ENCODE measurements at regions not wholly inside any gene's neighbourhood (a gene's known extent, or its start where the extent isn't known, plus 50 kb on each side); places are given as distances from the start of the nearest gene placed in this dataset.

GRCh38 chr9:1495282-1496030 is 445.3 kb downstream of the DMRT2 start:
- no peak overlapping the region for H2AFZ ChIP-seq (ENCODE audit: low read depth, low read length)

GRCh38 chr9:1505489-1505888 is 455.3 kb downstream of the DMRT2 start:
- Histone ChIP-seq H3K9me3 (ENCODE audit: low read length) (no peaks in the 10 kb centered on the region), H3K4me2 (ENCODE audit: low read length) (no peak overlapping the region)
- no peak for TF ChIP-seq REST (IDR thresholded peaks at IDR 0.05; ENCODE audit: borderline replicate concordance)
- TF ChIP-seq MXI1 (conservative IDR thresholded peaks at IDR 0.05; ENCODE audit: poor library complexity, severe bottlenecking) = no peak
- TF ChIP-seq EZH2 (IDR thresholded peaks at IDR 0.05; ENCODE audit: borderline replicate concordance, insufficient read depth, low read length, poor library complexity, severe bottlenecking) = no peak
- no peak for TF ChIP-seq TAF1 (IDR thresholded peaks at IDR 0.05; ENCODE audit: low read depth)
- TF ChIP-seq EP300 (conservative IDR thresholded peaks at IDR 0.05; ENCODE audit: poor library complexity, severe bottlenecking) = no peak
- TF ChIP-seq SMC3 (conservative IDR thresholded peaks at IDR 0.05; ENCODE audit: poor library complexity) = no peak

More at GRCh38 chr9:1495282-1496030, 445.3 kb downstream of the DMRT2 start:
- Histone ChIP-seq H3F3A (ENCODE audit: insufficient read depth, low read length, poor library complexity, severe bottlenecking) (no peaks in the 10 kb centered on the region), H3K79me2 (replicated peaks; ENCODE audit: insufficient read depth, low read length) (no peaks in the 10 kb centered on the region), H3K4me2 (ENCODE audit: low read length) (no peak overlapping the region), H3K4me3 (ENCODE audit: low read length) (no peak overlapping the region), H4K20me1 (ENCODE audit: insufficient read depth) (no peaks in the 10 kb centered on the region), H3K9me3 (ENCODE audit: low read length) (no peaks in the 10 kb centered on the region), H3K9ac (ENCODE audit: low read length) (no peak overlapping the region), H3K27me3 (ENCODE audit: insufficient read depth, low read depth, low read length) (no peaks in the 10 kb centered on the region), H3K36me3 (ENCODE audit: insufficient read depth, low read length) (no peaks in the 10 kb centered on the region), H3K27ac (ENCODE audit: low read length) (no peak overlapping the region), H3K9me2 (ENCODE audit: insufficient read depth, low read length) (no peaks in the 10 kb centered on the region)
- no peak for TF ChIP-seq EP300 (conservative IDR thresholded peaks at IDR 0.05; ENCODE audit: poor library complexity, severe bottlenecking)
- TF ChIP-seq TAF1 (IDR thresholded peaks at IDR 0.05; ENCODE audit: low read depth) = no peak
- no peak for TF ChIP-seq CTCF (IDR thresholded peaks at IDR 0.05; ENCODE audit: poor library complexity, severe bottlenecking)
- TF ChIP-seq SMC3 (conservative IDR thresholded peaks at IDR 0.05; ENCODE audit: poor library complexity) = no peak
- TF ChIP-seq POLR2AphosphoS5 (IDR thresholded peaks at IDR 0.05) = no peak
- TF ChIP-seq MXI1 (conservative IDR thresholded peaks at IDR 0.05; ENCODE audit: poor library complexity, severe bottlenecking) = no peak
- no peak for TF ChIP-seq RAD21 (conservative IDR thresholded peaks at IDR 0.05)
- no peak for TF ChIP-seq EZH2 (IDR thresholded peaks at IDR 0.05; ENCODE audit: borderline replicate concordance, insufficient read depth, low read length, poor library complexity, severe bottlenecking)
- no peak for TF ChIP-seq REST (IDR thresholded peaks at IDR 0.05; ENCODE audit: borderline replicate concordance)

More at GRCh38 chr9:1505489-1505888, 455.3 kb downstream of the DMRT2 start:
- Histone ChIP-seq H3F3A (ENCODE audit: insufficient read depth, low read length, poor library complexity, severe bottlenecking) (no peaks in the 10 kb centered on the region), H2AFZ (ENCODE audit: low read depth, low read length) (no peak overlapping the region), H3K27me3 (ENCODE audit: insufficient read depth, low read depth, low read length) (no peaks in the 10 kb centered on the region), H4K20me1 (ENCODE audit: insufficient read depth) (no peaks in the 10 kb centered on the region), H3K36me3 (ENCODE audit: insufficient read depth, low read length) (no peaks in the 10 kb centered on the region), H3K9ac (ENCODE audit: low read length) (no peak overlapping the region), H3K79me2 (replicated peaks; ENCODE audit: insufficient read depth, low read length) (no peaks in the 10 kb centered on the region), H3K4me3 (ENCODE audit: low read length) (no peak overlapping the region), H3K27ac (ENCODE audit: low read length) (no peak overlapping the region), H3K9me2 (ENCODE audit: insufficient read depth, low read length) (no peaks in the 10 kb centered on the region)

All from neural cell (in vitro differentiated cells).